ENCODE measurements at regions not wholly inside any gene's neighbourhood (a gene's known extent, or its start where the extent isn't known, plus 50 kb on each side); places are given as distances from the start of the nearest gene placed in this dataset.

DNA sequence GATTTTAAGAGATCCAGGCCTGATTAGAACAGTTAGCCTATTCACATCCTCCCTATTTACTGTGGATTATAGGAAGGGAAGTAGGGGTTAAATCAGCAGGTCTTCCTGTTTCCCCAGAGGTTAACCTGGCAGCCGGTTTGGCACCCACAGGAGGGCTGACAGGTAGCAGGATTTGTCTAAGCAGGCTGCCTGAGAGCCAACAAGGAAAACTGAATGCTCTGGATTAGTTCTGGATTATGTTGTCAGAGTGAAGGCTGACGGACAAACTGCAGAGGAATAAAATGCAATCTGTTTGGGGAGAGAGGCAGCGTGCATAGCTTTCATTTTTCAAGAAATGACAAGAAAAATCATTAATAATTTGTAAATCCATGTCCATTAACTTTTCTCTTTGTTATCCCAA is 397.1 kb upstream of the FAM241A start:
- Histone ChIP-seq H3K27me3 (ENCODE audit: control insufficient read depth in 1 of 2, insufficient read depth in 2 of 2, low read length in 2 of 2) (no peaks in the 10 kb centered on the region), H3K4me1 (ENCODE audit: insufficient read depth, low read length) (peaks cover 8% of the 10 kb centered on the region), H3K9ac (ENCODE audit: low read length) (no peak overlapping the region), H3K27ac (ENCODE audit: low read depth, low read length) (no peak overlapping the region), H3K4me3 (ENCODE audit: low read depth in 1 of 2, low read length in 2 of 2) (no peak overlapping the region), H3K9me3 (ENCODE audit: low read length) (no peaks in the 10 kb centered on the region), H3K36me3 (ENCODE audit: insufficient read depth, low read length) (no peaks in the 10 kb centered on the region)

DNA sequence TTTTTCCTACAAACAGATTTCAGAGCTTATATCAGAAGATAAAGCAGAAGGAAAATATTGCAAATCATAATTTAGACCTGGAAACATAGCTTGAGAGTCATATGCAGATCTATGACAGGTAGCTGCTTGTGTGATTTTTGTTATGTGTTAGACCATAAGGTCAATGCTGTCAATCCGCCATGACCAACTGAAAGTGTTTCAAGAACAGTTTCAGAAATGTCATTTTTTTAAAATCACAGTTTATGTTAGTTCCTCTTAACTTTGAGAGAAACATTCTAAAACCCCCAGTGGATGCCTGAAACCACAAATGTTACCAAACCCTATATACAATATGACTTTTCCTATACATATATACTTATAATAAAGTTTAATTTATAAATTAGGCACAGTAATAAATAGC is 391.3 kb upstream of the FAM241A start:
- H3K27ac ChIP-seq (ENCODE audit: low read depth, low read length) = no peak overlapping the region
- no peak overlapping the region for H3K4me3 ChIP-seq (ENCODE audit: low read depth in 1 of 2, low read length in 2 of 2)
- H3K36me3 ChIP-seq (ENCODE audit: insufficient read depth, low read length) = no peaks in the 10 kb centered on the region
- no peaks in the 10 kb centered on the region for H3K9me3 ChIP-seq (ENCODE audit: low read length)
- H3K9ac ChIP-seq (ENCODE audit: low read length) = no peak overlapping the region
- peaks cover 5% of the 10 kb centered on the region for H3K4me1 ChIP-seq (ENCODE audit: insufficient read depth, low read length)
- no peaks in the 10 kb centered on the region for H3K27me3 ChIP-seq (ENCODE audit: control insufficient read depth in 1 of 2, insufficient read depth in 2 of 2, low read length in 2 of 2)

GRCh38 chr4:111755571-111755970 is 389.7 kb upstream of the FAM241A start:
- peaks cover 5% of the 10 kb centered on the region for H3K4me1 ChIP-seq (ENCODE audit: insufficient read depth, low read length)
- H3K4me3 ChIP-seq (ENCODE audit: low read depth in 1 of 2, low read length in 2 of 2) = no peak overlapping the region
- H3K27me3 ChIP-seq (ENCODE audit: control insufficient read depth in 1 of 2, insufficient read depth in 2 of 2, low read length in 2 of 2) = no peaks in the 10 kb centered on the region
- no peaks in the 10 kb centered on the region for H3K9me3 ChIP-seq (ENCODE audit: low read length)
- H3K27ac ChIP-seq (ENCODE audit: low read depth, low read length) = no peak overlapping the region
- H3K9ac ChIP-seq (ENCODE audit: low read length) = no peak overlapping the region
- no peaks in the 10 kb centered on the region for H3K36me3 ChIP-seq (ENCODE audit: insufficient read depth, low read length)

DNA sequence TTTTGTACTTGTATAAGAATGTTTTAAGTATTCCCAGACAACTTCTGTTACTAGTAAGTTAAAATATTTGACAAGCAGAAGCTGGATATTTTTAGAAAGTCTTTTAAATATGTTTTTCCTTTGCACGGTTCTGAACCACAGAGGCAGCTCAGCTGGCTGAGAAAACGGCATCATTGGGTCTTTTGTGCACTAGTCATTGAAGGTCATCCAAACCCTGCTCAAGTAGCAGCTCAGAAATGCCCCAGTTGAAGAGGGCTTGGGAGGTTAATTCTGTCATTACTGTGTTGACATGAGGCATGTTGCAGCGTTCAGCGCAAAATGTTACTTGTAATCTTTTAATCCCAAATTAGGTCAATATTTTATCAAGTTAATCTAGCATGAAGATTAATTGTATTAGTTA is 383.7 kb upstream of the FAM241A start:
- no peaks in the 10 kb centered on the region for H3K9me3 ChIP-seq (ENCODE audit: low read length)

DNA sequence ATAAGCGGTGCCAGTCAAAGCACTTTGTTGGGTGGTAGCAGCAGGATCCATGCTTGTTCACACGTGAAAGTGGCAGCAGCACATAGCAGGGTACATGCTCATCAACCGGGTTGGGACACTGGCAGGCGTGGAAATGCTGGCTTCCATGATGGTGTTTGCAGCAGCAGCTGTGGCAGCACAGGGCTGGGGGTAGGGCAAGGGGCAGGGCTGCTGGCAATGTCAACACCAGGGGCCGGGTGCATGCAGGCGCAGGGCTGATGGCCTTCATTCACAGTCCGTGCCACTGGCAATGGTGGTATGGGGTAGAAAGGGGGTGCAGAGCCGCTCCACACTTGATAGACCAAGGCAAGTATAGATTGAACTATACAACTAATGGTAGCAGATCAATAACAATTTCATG is 374.7 kb upstream of the FAM241A start:
- H3K9ac ChIP-seq (ENCODE audit: low read length) = no peak overlapping the region
- H3K4me1 ChIP-seq (ENCODE audit: insufficient read depth, low read length) = peaks cover under 1% of the 10 kb centered on the region

More for the DNA sequence above, 383.7 kb upstream of the FAM241A start:
- Histone ChIP-seq H3K9ac (ENCODE audit: low read length) (no peak overlapping the region), H3K4me3 (ENCODE audit: low read depth in 1 of 2, low read length in 2 of 2) (no peak overlapping the region), H3K27ac (ENCODE audit: low read depth, low read length) (no peak overlapping the region), H3K4me1 (ENCODE audit: insufficient read depth, low read length) (peaks cover 7% of the 10 kb centered on the region), H3K36me3 (ENCODE audit: insufficient read depth, low read length) (no peaks in the 10 kb centered on the region), H3K27me3 (ENCODE audit: control insufficient read depth in 1 of 2, insufficient read depth in 2 of 2, low read length in 2 of 2) (no peaks in the 10 kb centered on the region)

DNA sequence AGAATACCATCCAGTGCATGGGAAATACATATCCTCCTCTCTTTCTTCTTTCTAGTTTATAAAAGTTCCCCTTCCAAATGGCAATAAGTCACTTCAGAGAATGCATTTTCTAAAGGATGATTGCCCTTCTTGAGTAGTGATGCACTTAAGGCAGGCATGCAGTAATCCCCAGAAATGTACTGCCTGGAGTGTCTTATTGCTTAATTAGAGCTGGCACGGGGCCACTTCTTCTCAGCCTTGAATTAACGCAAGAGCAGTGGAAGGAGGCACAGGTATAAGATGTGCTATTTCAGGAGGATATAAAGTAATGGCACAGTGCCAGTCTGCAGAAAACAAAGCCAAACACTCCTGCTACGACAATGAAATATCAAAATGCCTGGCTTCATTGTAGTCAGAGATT is 371.4 kb upstream of the FAM241A start:
- Histone ChIP-seq H3K4me3 (ENCODE audit: low read depth in 1 of 2, low read length in 2 of 2) (no peak overlapping the region), H3K9me3 (ENCODE audit: low read length) (no peaks in the 10 kb centered on the region), H3K27me3 (ENCODE audit: control insufficient read depth in 1 of 2, insufficient read depth in 2 of 2, low read length in 2 of 2) (no peaks in the 10 kb centered on the region), H3K4me1 (ENCODE audit: insufficient read depth, low read length) (peaks cover 18% of the 10 kb centered on the region), H3K36me3 (ENCODE audit: insufficient read depth, low read length) (no peaks in the 10 kb centered on the region), H3K27ac (ENCODE audit: low read depth, low read length) (no peak overlapping the region), H3K9ac (ENCODE audit: low read length) (no peak overlapping the region)

More for the DNA sequence above, 374.7 kb upstream of the FAM241A start:
- H3K4me3 ChIP-seq (ENCODE audit: low read depth in 1 of 2, low read length in 2 of 2) = no peak overlapping the region
- no peaks in the 10 kb centered on the region for H3K36me3 ChIP-seq (ENCODE audit: insufficient read depth, low read length)
- no peaks in the 10 kb centered on the region for H3K9me3 ChIP-seq (ENCODE audit: low read length)
- H3K27ac ChIP-seq (ENCODE audit: low read depth, low read length) = no peak overlapping the region
- no peaks in the 10 kb centered on the region for H3K27me3 ChIP-seq (ENCODE audit: control insufficient read depth in 1 of 2, insufficient read depth in 2 of 2, low read length in 2 of 2)

DNA sequence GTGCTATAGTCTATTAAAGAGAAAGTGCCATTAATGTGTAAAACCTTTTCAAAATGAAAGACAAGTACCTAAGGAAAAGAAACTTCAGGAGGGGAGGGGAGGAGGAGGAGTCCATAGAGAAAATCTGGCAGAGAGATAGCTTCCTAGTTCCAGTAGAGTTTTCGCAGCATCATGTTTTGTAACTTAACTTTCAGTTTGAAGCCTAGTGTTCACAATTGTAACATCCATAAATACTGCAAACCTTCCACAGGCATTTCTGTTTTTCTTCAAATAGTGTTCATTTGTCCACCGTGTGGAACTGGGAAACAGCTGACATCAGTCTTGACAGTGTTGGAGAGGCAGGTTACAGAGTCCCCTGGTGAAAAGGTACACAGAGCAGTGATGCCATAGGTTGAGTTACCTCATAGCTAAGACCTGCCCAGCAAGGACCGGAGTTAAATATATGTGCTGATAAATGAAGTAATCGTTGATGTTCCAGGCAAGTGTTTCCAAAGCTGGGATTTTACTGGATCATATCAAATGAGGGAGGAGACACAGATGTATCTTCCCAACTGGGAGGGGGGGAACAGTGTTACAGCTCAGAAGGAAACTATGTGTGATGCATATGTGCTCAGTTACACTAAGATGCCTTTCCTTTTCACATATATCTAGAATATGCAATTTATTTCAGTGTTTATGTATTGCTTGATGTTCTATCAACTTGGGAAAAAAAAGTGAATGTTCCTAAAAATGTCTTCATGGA is 369.5 kb upstream of the FAM241A start:
- Histone ChIP-seq H3K27me3 (ENCODE audit: control insufficient read depth in 1 of 2, insufficient read depth in 2 of 2, low read length in 2 of 2) (no peaks in the 10 kb centered on the region), H3K4me3 (ENCODE audit: low read depth in 1 of 2, low read length in 2 of 2) (no peak overlapping the region), H3K36me3 (ENCODE audit: insufficient read depth, low read length) (no peaks in the 10 kb centered on the region), H3K9me3 (ENCODE audit: low read length) (no peaks in the 10 kb centered on the region), H3K4me1 (ENCODE audit: insufficient read depth, low read length) (peaks cover 18% of the 10 kb centered on the region), H3K9ac (ENCODE audit: low read length) (no peak overlapping the region), H3K27ac (ENCODE audit: low read depth, low read length) (no peak overlapping the region)

DNA sequence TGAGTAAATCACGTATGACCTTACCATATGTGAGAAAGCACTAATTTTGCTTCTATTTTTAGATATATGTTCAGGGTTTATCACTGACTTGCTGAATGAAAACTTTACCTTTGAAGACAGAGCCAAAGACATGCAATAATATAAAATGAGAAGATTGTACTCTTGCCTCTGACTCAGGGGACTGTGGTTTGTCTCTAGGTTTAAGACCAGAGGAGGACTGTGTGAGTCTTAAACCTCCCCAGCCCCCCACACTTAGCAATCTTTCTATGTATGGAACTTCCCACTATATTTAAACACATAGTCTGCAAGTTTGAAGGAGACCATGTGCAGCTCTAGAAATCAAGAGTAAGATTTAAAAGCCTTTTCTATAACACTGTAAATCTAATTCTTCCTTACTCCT is 368.7 kb upstream of the FAM241A start:
- Histone ChIP-seq H3K4me1 (ENCODE audit: insufficient read depth, low read length) (peaks cover 18% of the 10 kb centered on the region), H3K27me3 (ENCODE audit: control insufficient read depth in 1 of 2, insufficient read depth in 2 of 2, low read length in 2 of 2) (no peaks in the 10 kb centered on the region), H3K27ac (ENCODE audit: low read depth, low read length) (no peak overlapping the region), H3K36me3 (ENCODE audit: insufficient read depth, low read length) (no peaks in the 10 kb centered on the region), H3K9ac (ENCODE audit: low read length) (no peak overlapping the region), H3K9me3 (ENCODE audit: low read length) (no peaks in the 10 kb centered on the region), H3K4me3 (ENCODE audit: low read depth in 1 of 2, low read length in 2 of 2) (no peak overlapping the region)

GRCh38 chr4:111778543-111778942 is 366.7 kb upstream of the FAM241A start:
- peaks cover 18% of the 10 kb centered on the region for H3K4me1 ChIP-seq (ENCODE audit: insufficient read depth, low read length)

GRCh38 chr4:111780965-111781364 is 364.3 kb upstream of the FAM241A start:
- H3K4me1 ChIP-seq (ENCODE audit: insufficient read depth, low read length) = peaks cover 13% of the 10 kb centered on the region
- no peak overlapping the region for H3K27ac ChIP-seq (ENCODE audit: low read depth, low read length)
- no peaks in the 10 kb centered on the region for H3K27me3 ChIP-seq (ENCODE audit: control insufficient read depth in 1 of 2, insufficient read depth in 2 of 2, low read length in 2 of 2)

More at GRCh38 chr4:111778543-111778942, 366.7 kb upstream of the FAM241A start:
- H3K27ac ChIP-seq (ENCODE audit: low read depth, low read length) = no peak overlapping the region
- H3K9me3 ChIP-seq (ENCODE audit: low read length) = no peaks in the 10 kb centered on the region
- H3K9ac ChIP-seq (ENCODE audit: low read length) = no peak overlapping the region
- no peak overlapping the region for H3K4me3 ChIP-seq (ENCODE audit: low read depth in 1 of 2, low read length in 2 of 2)
- H3K36me3 ChIP-seq (ENCODE audit: insufficient read depth, low read length) = no peaks in the 10 kb centered on the region
- no peaks in the 10 kb centered on the region for H3K27me3 ChIP-seq (ENCODE audit: control insufficient read depth in 1 of 2, insufficient read depth in 2 of 2, low read length in 2 of 2)

GRCh38 chr4:111781611-111782010 is 363.6 kb upstream of the FAM241A start:
- Histone ChIP-seq H3K4me3 (ENCODE audit: low read depth in 1 of 2, low read length in 2 of 2) (no peak overlapping the region), H3K4me1 (ENCODE audit: insufficient read depth, low read length) (peaks cover 12% of the 10 kb centered on the region), H3K27ac (ENCODE audit: low read depth, low read length) (no peak overlapping the region), H3K27me3 (ENCODE audit: control insufficient read depth in 1 of 2, insufficient read depth in 2 of 2, low read length in 2 of 2) (no peaks in the 10 kb centered on the region), H3K36me3 (ENCODE audit: insufficient read depth, low read length) (no peaks in the 10 kb centered on the region), H3K9ac (ENCODE audit: low read length) (no peak overlapping the region), H3K9me3 (ENCODE audit: low read length) (no peaks in the 10 kb centered on the region)

More at GRCh38 chr4:111780965-111781364, 364.3 kb upstream of the FAM241A start:
- no peak overlapping the region for H3K4me3 ChIP-seq (ENCODE audit: low read depth in 1 of 2, low read length in 2 of 2)
- H3K9me3 ChIP-seq (ENCODE audit: low read length) = no peaks in the 10 kb centered on the region
- H3K9ac ChIP-seq (ENCODE audit: low read length) = no peak overlapping the region
- no peaks in the 10 kb centered on the region for H3K36me3 ChIP-seq (ENCODE audit: insufficient read depth, low read length)

GRCh38 chr4:111788099-111788498 is 357.2 kb upstream of the FAM241A start:
- no peak overlapping the region for H3K4me3 ChIP-seq (ENCODE audit: low read depth in 1 of 2, low read length in 2 of 2)
- no peak overlapping the region for H3K9ac ChIP-seq (ENCODE audit: low read length)
- H3K36me3 ChIP-seq (ENCODE audit: insufficient read depth, low read length) = no peaks in the 10 kb centered on the region
- no peaks in the 10 kb centered on the region for H3K4me1 ChIP-seq (ENCODE audit: insufficient read depth, low read length)
- H3K9me3 ChIP-seq (ENCODE audit: low read length) = no peaks in the 10 kb centered on the region
- H3K27me3 ChIP-seq (ENCODE audit: control insufficient read depth in 1 of 2, insufficient read depth in 2 of 2, low read length in 2 of 2) = no peaks in the 10 kb centered on the region
- no peak overlapping the region for H3K27ac ChIP-seq (ENCODE audit: low read depth, low read length)

Data from muscle layer of colon (tissue), 2 donors.